ENCODE measurements at regions not wholly inside any gene's neighbourhood (a gene's known extent, or its start where the extent isn't known, plus 50 kb on each side); places are given as distances from the start of the nearest gene placed in this dataset.

DNA sequence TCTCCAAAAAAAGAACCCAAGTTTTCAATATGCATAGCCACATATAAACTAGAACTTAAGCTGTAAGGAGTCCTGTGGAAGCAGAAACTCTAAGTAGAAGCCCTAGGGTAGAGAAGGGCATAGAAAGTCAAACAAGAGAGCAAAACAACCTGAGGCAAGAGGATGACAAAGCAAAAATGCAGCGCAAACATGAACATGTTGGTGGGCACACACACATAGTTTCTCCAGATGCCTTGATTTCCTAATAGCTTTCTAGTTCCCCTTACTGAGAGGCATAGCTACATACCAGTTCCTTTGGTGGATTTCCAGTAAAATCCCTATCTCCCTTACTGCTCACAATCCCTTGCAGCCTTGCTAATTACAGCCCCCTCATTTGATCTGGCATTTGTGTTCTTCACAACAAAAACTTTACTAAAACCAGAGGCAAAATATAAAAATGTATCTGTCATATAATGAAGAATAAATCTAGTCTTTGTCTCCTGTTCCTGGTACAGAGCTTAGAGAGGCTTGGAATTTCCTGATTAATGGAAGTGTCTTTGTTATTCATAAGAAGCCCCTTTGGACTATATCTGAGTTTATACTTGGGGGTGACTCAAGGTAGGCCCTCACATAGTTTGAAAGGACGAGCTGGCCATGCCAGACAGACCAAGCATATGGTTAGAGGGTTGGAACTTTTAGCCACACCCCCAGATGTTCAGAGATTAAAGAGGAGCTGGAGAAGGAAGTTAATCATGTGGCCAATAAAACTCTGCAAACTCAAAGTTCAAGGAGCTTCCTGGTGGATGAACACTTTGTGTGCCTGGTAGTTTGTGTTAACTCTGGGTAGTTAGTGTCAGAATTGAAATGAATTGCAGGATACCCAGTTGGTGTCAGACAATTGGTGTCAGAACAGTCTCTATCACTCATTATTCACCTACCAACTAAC is 52.7 kb upstream of the ZCCHC13 start:
- TF ChIP-seq EZH2 (IDR thresholded peaks at IDR 0.05; ENCODE audit: insufficient read depth, low read length): no peak
- TF ChIP-seq, protein P1, sequence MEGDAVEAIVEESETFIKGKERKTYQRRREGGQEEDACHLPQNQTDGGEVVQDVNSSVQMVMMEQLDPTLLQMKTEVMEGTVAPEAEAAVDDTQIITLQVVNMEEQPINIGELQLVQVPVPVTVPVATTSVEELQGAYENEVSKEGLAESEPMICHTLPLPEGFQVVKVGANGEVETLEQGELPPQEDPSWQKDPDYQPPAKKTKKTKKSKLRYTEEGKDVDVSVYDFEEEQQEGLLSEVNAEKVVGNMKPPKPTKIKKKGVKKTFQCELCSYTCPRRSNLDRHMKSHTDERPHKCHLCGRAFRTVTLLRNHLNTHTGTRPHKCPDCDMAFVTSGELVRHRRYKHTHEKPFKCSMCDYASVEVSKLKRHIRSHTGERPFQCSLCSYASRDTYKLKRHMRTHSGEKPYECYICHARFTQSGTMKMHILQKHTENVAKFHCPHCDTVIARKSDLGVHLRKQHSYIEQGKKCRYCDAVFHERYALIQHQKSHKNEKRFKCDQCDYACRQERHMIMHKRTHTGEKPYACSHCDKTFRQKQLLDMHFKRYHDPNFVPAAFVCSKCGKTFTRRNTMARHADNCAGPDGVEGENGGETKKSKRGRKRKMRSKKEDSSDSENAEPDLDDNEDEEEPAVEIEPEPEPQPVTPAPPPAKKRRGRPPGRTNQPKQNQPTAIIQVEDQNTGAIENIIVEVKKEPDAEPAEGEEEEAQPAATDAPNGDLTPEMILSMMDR (IDR thresholded peaks at IDR 0.05; ENCODE audit: insufficient read depth, low read depth, low read length): no peak
